SK-N-SH treated with all-trans-retinoic acid at 6 μM for 48 hours (cell line): ENCODE measurements at regions not wholly inside any gene's neighbourhood (a gene's known extent, or its start where the extent isn't known, plus 50 kb on each side); places are given as distances from the start of the nearest gene placed in this dataset.

Experiments
- ATAC-seq: fragments of 200-7000 bp; cut with Tn5 transposase; 3 replicates; pipeline ENCODE4 v1.9.1; 2020; ENCODE audit warnings: mild to moderate bottlenecking, moderate library complexity
- ARNTL ChIP-seq: fragments of 450-650 bp; formaldehyde crosslinking; IDR thresholded peaks from 2 replicates; pipeline ENCODE4 v1.5.0; 2020; ENCODE audit warnings: low read depth, mild to moderate bottlenecking, moderate library complexity, borderline replicate concordance
- BACH2 ChIP-seq: fragments of 250-450 bp; sonication (Bioruptor Pico); IDR thresholded peaks from 2 replicates; pipeline ENCODE4 v1.9.0; 2021; ENCODE audit warnings: mild to moderate bottlenecking, borderline replicate concordance
- CSDC2 ChIP-seq: fragments of 250-450 bp; sonication (Bioruptor Pico); IDR thresholded peaks from 2 replicates; pipeline ENCODE4 v1.5.0; 2020; ENCODE audit warnings: mild to moderate bottlenecking, moderate library complexity
- ESRRG ChIP-seq: fragments of 250-450 bp; sonication (Bioruptor Pico); IDR thresholded peaks from 2 replicates; pipeline ENCODE4 v1.6.1; 2021; ENCODE audit warnings: mild to moderate bottlenecking
- ISL1 ChIP-seq: fragments of 250-450 bp; sonication (Bioruptor Pico); IDR thresholded peaks from 2 replicates; pipeline ENCODE4 v2.1.2; 2022; ENCODE audit warnings: mild to moderate bottlenecking, moderate library complexity
- OSR1 ChIP-seq: fragments of 250-450 bp; sonication (Bioruptor Pico); IDR thresholded peaks from 2 replicates; pipeline ENCODE4 v1.8.0; 2022; ENCODE audit warnings: moderate library complexity, mild to moderate bottlenecking, inconsistent platforms
- PPARA ChIP-seq: fragments of 250-450 bp; sonication (Bioruptor Pico); IDR thresholded peaks from 2 replicates; pipeline ENCODE4 v1.5.0; 2020; ENCODE audit warnings: mild to moderate bottlenecking, borderline replicate concordance
- SNAI2 ChIP-seq: fragments of 250-450 bp; sonication (Bioruptor Pico); IDR thresholded peaks from 2 replicates; pipeline ENCODE4 v1.5.0; 2020; ENCODE audit warnings: mild to moderate bottlenecking, moderate library complexity
- TCF4 ChIP-seq: fragments of 250-450 bp; sonication (Bioruptor Pico); IDR thresholded peaks from 2 replicates; pipeline ENCODE4 v1.8.0; 2021; ENCODE audit warnings: mild to moderate bottlenecking, moderate library complexity, borderline replicate concordance
- TOX ChIP-seq: fragments of 250-450 bp; sonication (Bioruptor Pico); IDR thresholded peaks from 2 replicates; pipeline ENCODE4 v1.8.0; 2021; ENCODE audit warnings: mild to moderate bottlenecking, moderate library complexity, borderline replicate concordance
- ZC3H10 ChIP-seq: fragments of 250-450 bp; sonication (Bioruptor Pico); IDR thresholded peaks from 2 replicates; pipeline ENCODE4 v1.5.1; 2021; ENCODE audit warnings: mild to moderate bottlenecking, moderate library complexity
- ZFP3 ChIP-seq: fragments of 250-450 bp; sonication (Bioruptor Pico); IDR thresholded peaks from 2 replicates; pipeline ENCODE4 v1.5.0; 2020; ENCODE audit warnings: mild to moderate bottlenecking, moderate library complexity
- ZFP30 ChIP-seq: fragments of 450-650 bp; formaldehyde crosslinking; IDR thresholded peaks from 2 replicates; pipeline ENCODE4 v1.5.0; 2022; ENCODE audit warnings: mild to moderate bottlenecking, moderate library complexity
- ZNF565 ChIP-seq: fragments of 450-650 bp; formaldehyde crosslinking; conservative IDR thresholded peaks from 2 replicates; pipeline ENCODE4 v1.5.0; 2020; ENCODE audit warnings: low read depth, mild to moderate bottlenecking, moderate library complexity
- ZNF70 ChIP-seq: fragments of 450-650 bp; formaldehyde crosslinking; IDR thresholded peaks from 2 replicates; pipeline ENCODE4 v1.5.0; 2020; ENCODE audit warnings: mild to moderate bottlenecking, moderate library complexity
- ZNF8 ChIP-seq: fragments of 450-650 bp; formaldehyde crosslinking; IDR thresholded peaks from 2 replicates; pipeline ENCODE4 v1.5.0; 2020; ENCODE audit warnings: mild to moderate bottlenecking, moderate library complexity
- TF ChIP-seq, protein P1 (sequence below): fragments of 250-450 bp; sonication (Bioruptor Pico); IDR thresholded peaks from 2 replicates; pipeline ENCODE4 v1.5.1; 2020; ENCODE audit warnings: low read depth, mild to moderate bottlenecking, moderate library complexity
- TF ChIP-seq, protein P2 (sequence below): fragments of 250-450 bp; sonication (Bioruptor Pico); IDR thresholded peaks from 2 replicates; pipeline ENCODE4 v1.8.0; 2020; ENCODE audit warnings: mild to moderate bottlenecking, moderate library complexity, borderline replicate concordance
- TF ChIP-seq, protein P3 (sequence below): fragments of 250-450 bp; sonication (Bioruptor Pico); IDR thresholded peaks from 2 replicates; pipeline ENCODE4 v1.5.0; 2020; ENCODE audit warnings: mild to moderate bottlenecking, moderate library complexity

DNA sequence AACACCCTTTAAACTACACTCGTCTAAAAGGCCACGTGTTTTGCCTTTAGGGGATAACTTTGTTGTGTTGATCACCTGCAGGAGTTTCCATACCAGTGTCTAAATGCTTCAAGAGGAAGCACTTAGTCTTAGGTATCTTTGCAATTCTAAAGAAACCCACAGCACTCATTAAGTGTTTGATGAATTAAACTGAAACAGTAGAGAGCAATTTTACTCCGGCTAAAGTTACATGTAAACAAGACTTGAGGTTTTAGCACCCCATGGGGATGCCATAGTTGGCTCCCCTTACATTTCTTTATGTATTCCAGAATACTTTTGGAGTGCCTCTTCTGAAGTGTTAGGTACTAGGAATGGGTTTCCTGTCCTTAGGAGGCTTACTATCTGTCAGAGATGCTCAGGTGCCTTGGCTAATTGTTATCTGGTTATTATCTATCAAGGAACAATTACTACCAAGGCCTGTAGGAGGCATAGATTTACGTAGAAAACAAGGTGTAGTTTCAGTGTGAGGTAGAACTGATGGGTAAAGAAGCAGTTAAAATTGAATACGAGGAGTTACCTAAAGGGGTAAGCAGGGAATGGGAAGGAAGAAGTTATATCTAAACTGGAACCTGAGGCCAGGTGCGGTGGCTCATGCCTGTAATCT, 176.8 kb upstream of the SAMSN1 start:
- no peak for ATAC-seq
- TF ChIP-seq ARNTL (CRISPR knock-in tag) (no peak), CSDC2 (no peak), ZNF8 (CRISPR knock-in tag) (no peak), ZC3H10 (CRISPR knock-in tag) (no peak), TCF4 (no peak), ISL1 (CRISPR knock-in tag) (no peak), SNAI2 (no peak), ESRRG (CRISPR knock-in tag) (no peak)
- TF ChIP-seq, protein P1, sequence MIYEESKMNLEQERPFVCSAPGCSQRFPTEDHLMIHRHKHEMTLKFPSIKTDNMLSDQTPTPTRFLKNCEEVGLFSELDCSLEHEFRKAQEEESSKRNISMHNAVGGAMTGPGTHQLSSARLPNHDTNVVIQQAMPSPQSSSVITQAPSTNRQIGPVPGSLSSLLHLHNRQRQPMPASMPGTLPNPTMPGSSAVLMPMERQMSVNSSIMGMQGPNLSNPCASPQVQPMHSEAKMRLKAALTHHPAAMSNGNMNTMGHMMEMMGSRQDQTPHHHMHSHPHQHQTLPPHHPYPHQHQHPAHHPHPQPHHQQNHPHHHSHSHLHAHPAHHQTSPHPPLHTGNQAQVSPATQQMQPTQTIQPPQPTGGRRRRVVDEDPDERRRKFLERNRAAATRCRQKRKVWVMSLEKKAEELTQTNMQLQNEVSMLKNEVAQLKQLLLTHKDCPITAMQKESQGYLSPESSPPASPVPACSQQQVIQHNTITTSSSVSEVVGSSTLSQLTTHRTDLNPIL (CRISPR knock-in tag) = no peak
- TF ChIP-seq, protein P2, sequence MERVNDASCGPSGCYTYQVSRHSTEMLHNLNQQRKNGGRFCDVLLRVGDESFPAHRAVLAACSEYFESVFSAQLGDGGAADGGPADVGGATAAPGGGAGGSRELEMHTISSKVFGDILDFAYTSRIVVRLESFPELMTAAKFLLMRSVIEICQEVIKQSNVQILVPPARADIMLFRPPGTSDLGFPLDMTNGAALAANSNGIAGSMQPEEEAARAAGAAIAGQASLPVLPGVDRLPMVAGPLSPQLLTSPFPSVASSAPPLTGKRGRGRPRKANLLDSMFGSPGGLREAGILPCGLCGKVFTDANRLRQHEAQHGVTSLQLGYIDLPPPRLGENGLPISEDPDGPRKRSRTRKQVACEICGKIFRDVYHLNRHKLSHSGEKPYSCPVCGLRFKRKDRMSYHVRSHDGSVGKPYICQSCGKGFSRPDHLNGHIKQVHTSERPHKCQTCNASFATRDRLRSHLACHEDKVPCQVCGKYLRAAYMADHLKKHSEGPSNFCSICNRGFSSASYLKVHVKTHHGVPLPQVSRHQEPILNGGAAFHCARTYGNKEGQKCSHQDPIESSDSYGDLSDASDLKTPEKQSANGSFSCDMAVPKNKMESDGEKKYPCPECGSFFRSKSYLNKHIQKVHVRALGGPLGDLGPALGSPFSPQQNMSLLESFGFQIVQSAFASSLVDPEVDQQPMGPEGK = no peak

DNA sequence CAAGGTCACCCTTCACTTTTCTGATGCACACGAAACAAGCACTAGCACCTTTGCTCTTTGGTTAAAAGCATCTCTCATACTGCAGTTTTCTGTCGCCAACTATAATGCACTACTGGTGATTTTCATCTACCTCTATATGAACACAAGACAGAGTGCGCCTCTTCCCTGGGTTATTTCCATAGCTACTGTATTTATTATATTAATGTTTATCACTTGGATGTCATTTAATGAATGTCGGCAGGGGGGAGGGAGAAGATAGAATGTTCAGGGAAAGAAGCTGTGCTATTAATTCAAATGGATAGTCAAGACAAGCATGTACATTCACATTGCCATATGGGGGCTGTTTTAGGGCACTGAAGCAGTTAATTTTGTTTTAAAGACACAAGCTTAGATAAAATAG, 174.1 kb upstream of the SAMSN1 start:
- ATAC-seq = no peak
- TF ChIP-seq, protein P2 = no peak
- TF ChIP-seq ISL1 (CRISPR knock-in tag) (no peak), ZNF8 (CRISPR knock-in tag) (no peak), ESRRG (CRISPR knock-in tag) (no peak), SNAI2 (no peak), ZC3H10 (CRISPR knock-in tag) (no peak), PPARA (CRISPR knock-in tag) (no peak), ZFP30 (CRISPR knock-in tag) (no peak), ZFP3 (CRISPR knock-in tag) (no peak), ZNF565 (CRISPR knock-in tag) (no peak), TOX (CRISPR knock-in tag) (no peak), OSR1 (no peak), CSDC2 (no peak), BACH2 (CRISPR knock-in tag) (no peak), ZNF70 (CRISPR knock-in tag) (no peak), TCF4 (no peak)
- TF ChIP-seq, protein P3, sequence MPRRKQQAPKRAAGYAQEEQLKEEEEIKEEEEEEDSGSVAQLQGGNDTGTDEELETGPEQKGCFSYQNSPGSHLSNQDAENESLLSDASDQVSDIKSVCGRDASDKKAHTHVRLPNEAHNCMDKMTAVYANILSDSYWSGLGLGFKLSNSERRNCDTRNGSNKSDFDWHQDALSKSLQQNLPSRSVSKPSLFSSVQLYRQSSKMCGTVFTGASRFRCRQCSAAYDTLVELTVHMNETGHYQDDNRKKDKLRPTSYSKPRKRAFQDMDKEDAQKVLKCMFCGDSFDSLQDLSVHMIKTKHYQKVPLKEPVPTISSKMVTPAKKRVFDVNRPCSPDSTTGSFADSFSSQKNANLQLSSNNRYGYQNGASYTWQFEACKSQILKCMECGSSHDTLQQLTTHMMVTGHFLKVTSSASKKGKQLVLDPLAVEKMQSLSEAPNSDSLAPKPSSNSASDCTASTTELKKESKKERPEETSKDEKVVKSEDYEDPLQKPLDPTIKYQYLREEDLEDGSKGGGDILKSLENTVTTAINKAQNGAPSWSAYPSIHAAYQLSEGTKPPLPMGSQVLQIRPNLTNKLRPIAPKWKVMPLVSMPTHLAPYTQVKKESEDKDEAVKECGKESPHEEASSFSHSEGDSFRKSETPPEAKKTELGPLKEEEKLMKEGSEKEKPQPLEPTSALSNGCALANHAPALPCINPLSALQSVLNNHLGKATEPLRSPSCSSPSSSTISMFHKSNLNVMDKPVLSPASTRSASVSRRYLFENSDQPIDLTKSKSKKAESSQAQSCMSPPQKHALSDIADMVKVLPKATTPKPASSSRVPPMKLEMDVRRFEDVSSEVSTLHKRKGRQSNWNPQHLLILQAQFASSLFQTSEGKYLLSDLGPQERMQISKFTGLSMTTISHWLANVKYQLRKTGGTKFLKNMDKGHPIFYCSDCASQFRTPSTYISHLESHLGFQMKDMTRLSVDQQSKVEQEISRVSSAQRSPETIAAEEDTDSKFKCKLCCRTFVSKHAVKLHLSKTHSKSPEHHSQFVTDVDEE (CRISPR knock-in tag) = no peak

DNA sequence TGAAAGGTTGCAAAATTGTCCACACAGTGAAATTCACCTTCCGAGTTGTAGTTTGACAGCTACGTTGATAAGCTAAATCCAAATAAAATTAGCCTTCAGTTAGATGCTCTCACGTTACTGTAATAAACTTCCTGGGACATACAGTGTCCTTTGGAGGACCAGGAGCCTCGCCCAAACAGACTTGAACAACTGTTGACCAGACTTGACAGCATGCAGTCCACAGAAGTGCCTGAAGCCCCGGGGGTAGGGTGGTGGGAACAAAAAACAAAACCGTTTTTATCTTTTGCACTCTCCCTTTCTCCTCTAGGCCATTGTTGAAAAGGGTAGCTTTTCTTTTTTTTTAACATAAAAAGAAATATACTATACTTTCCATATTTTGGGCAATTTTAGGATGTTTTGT, 172.8 kb upstream of the SAMSN1 start:
- no peak for TF ChIP-seq PPARA (CRISPR knock-in tag)
- no peak for TF ChIP-seq ZNF70 (CRISPR knock-in tag)
- no peak for TF ChIP-seq ZC3H10 (CRISPR knock-in tag)
- no peak for TF ChIP-seq ESRRG (CRISPR knock-in tag)
- no peak for TF ChIP-seq ARNTL (CRISPR knock-in tag)
- TF ChIP-seq, all 23 proteins: peak for 0

DNA sequence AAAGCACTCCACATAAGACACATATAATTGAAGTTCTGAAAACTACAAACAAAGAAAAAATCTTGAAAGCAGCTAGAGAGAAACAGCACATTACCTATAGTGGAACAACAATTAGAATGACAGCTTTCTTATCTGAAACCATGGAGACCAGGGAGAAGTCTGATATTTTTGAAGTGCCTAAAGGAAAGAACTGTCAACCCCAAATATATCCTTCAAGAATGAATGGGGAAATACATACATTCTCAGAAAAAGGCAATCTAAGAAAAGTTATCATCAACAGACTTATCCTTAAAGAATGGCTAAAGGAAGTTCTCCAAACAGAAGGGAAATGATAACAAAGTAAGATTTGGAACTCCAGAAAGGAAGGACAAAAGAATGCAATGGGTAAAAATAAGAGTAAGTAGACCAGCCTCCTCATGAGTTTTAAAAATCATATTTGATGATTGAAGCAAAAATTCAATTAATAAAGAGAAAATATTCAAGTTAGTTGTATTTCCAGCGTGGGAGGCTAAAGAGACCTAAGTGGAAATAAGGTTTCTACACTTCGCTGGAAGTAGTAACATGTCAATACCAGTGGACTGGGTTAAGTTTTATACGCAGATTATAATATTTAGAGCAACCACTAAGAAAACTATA, 170.8 kb upstream of the SAMSN1 start:
- ATAC-seq = no peak
- TF ChIP-seq ZNF8 (CRISPR knock-in tag) = no peak

More for the DNA sequence above, 172.8 kb upstream of the SAMSN1 start:
- ATAC-seq = no peak
